Colonic mucosa (tissue), 4 donors: ENCODE measurements at regions not wholly inside any gene's neighbourhood (a gene's known extent, or its start where the extent isn't known, plus 50 kb on each side); places are given as distances from the start of the nearest gene placed in this dataset.

Experiments used
- DNase-seq: peaks from one replicate; pipeline ENCODE4 v3.0.0-alpha.2; 2020
- H3K27ac ChIP-seq: fragments of 200-600 bp; one replicate; pipeline ENCODE4 v1.8.0; 2021
- H3K27me3 ChIP-seq: fragments of 200-600 bp; one replicate; pipeline ENCODE4 v1.8.0; 2021
- H3K36me3 ChIP-seq: fragments of 200-600 bp; one replicate; pipeline ENCODE4 v1.8.0; 2021
- H3K4me1 ChIP-seq: fragments of 200-600 bp; one replicate; pipeline ENCODE4 v1.8.0; 2021; ENCODE audit warnings: mild to moderate bottlenecking
- H3K4me3 ChIP-seq: fragments of 200-600 bp; one replicate; pipeline ENCODE4 v1.8.0; 2021
- H3K9ac ChIP-seq, 2 donors: one replicate each; pipeline ENCODE4 v1.7.0; 2013; ENCODE audit warnings: control low read depth in 2 of 2, low read depth in 2 of 2, low read length in 2 of 2
- H3K9me3 ChIP-seq: fragments of 200-600 bp; one replicate; pipeline ENCODE4 v1.8.0; 2021
- intact Hi-C: fragments of 100-400 bp; cut with DNase I; formaldehyde crosslinking; loops from one replicate; pipeline ENCODE4 v1.14.1; 2022
- TF ChIP-seq, protein P1 (sequence below): fragments of 200-600 bp; IDR thresholded peaks from one replicate; pipeline ENCODE4 v1.8.0; 2022; ENCODE audit warnings: antibody characterized with exemption, mild to moderate bottlenecking
- donor health status: healthy.
- donor health status: DM: no; HTN: no; CAD: no.
- donor health status: DM: no; HTN: no; CAD: no.

DNA sequence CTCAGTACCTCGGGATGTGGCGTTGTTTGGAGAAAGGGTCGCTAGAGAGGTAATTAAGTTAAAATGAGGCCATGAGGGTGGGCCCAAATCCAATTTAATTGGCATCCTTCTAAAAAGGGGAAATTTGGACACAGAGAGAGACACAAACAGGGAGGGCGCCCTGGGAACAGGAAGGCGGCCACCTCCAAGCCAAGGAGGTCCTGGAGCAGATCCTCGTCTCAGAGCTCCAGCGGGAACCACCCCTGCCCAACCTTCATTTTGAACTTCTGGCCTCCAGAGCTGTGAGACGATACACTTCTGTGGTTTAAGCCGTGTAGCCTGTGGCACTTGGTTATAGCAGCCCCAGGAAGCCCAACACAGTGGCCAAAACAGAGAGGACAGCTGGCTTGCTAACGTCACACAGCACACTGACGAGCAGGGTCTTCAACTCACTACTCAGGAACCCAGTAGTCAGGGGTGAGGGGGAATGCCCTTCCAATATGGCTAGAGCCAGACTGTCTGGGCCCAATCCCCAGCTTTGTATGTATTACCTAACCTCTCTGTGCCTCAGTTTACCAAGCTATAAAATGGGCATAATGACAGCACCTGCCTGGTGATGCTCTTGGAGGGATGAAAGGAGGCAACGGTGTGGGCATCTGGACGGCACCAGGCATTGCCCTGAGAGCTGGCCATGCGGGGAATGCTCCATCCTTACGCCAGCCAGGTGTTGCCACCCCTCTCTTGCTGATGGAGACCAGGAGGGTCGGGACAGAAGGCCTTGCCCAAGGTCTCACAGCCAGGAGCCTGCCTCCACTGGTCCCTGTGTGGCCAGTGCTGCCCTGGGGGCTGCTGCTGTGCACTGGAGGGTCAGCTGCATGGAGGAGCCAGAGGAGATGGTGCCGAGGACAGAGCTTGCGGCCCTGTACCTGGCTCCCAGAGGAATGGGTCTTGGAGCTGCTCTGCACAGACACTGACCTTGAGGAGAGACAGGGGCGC is 53.3 kb upstream of the LINC01488 start:
- no peak overlapping the region for H3K27ac ChIP-seq
- intact Hi-C loops = no loop called here
- no peaks in the 10 kb centered on the region for H3K36me3 ChIP-seq
- no peak for DNase-seq
- H3K9me3 ChIP-seq = no peaks in the 10 kb centered on the region
- TF ChIP-seq, protein P1, sequence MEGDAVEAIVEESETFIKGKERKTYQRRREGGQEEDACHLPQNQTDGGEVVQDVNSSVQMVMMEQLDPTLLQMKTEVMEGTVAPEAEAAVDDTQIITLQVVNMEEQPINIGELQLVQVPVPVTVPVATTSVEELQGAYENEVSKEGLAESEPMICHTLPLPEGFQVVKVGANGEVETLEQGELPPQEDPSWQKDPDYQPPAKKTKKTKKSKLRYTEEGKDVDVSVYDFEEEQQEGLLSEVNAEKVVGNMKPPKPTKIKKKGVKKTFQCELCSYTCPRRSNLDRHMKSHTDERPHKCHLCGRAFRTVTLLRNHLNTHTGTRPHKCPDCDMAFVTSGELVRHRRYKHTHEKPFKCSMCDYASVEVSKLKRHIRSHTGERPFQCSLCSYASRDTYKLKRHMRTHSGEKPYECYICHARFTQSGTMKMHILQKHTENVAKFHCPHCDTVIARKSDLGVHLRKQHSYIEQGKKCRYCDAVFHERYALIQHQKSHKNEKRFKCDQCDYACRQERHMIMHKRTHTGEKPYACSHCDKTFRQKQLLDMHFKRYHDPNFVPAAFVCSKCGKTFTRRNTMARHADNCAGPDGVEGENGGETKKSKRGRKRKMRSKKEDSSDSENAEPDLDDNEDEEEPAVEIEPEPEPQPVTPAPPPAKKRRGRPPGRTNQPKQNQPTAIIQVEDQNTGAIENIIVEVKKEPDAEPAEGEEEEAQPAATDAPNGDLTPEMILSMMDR = no peak
- no peak overlapping the region for H3K4me3 ChIP-seq
- no peaks in the 10 kb centered on the region for H3K27me3 ChIP-seq
- no peak overlapping the region for H3K9ac ChIP-seq
- H3K4me1 ChIP-seq = no peaks in the 10 kb centered on the region

DNA sequence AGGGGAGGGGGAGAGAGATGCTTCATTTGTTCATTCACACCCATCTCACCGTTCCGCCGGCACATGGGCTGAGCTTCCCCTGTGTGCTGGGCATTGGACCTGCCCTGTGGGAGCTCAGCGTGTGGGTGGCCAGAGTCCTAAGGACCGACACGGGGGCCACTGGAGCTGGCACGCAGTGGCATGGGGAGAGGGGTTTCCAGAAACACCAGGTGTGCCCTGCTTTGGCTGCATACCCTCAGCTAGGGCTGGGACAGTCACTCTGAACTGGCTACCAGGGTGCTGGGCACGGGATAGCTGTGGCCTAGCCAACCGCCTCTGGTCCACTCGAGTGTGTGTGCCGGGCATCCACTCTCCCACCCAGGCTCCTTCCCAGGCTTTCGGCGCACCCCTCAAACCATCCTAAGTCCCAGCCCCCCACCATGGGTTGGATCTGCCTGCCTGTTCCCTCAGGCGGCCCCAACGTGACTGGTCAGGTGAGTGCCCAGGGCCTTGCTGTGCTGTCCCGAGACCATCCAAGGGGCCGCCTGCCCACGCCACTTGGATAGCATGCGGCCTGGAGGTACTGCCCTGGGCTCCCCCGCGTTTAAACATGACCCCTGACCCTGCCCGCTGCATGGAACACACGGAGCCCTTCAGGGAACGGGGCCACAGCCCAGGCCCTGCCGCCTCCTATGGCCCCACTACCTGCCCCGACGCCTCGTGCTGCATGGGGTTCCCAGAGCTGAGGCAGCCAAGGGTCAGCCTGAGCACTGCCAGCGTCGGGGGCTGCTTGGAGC is 51.6 kb upstream of the LINC01488 start:
- DNase-seq = no peak
- H3K27ac ChIP-seq = no peak overlapping the region
- intact Hi-C loops = no loop called here

DNA sequence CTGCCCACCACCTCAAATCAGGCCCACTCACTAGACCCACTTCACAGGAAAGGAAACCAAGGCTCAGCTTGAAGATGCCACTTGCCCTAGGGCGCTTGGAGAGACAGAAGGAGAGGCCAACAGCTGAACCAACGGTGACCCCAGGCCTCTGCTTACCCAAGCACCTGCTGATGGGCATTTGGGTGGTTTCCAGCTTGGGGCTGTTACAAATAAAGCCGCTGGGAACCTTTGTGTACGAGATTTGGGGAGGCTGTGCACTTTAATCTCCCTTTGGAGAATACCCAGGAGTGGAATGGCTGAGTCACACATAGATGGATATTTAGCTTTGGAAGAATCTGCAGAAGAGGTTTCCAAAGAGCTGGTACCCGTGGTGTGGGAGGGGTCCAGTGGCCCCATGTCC is 50.9 kb upstream of the LINC01488 start:
- Histone ChIP-seq H3K27ac (no peak overlapping the region), H3K4me1 (no peaks in the 10 kb centered on the region), H3K9ac (no peak overlapping the region), H3K27me3 (no peaks in the 10 kb centered on the region), H3K36me3 (no peaks in the 10 kb centered on the region), H3K4me3 (no peak overlapping the region), H3K9me3 (no peaks in the 10 kb centered on the region)
- no peak for DNase-seq
- TF ChIP-seq, protein P1 = no peak
- intact Hi-C loops = no loop called here

More for the DNA sequence above, 51.6 kb upstream of the LINC01488 start:
- Histone ChIP-seq H3K27me3 (no peaks in the 10 kb centered on the region), H3K4me3 (no peak overlapping the region), H3K9ac (no peak overlapping the region), H3K4me1 (no peaks in the 10 kb centered on the region), H3K9me3 (no peaks in the 10 kb centered on the region), H3K36me3 (no peaks in the 10 kb centered on the region)
- TF ChIP-seq, protein P1 = no peak

DNA sequence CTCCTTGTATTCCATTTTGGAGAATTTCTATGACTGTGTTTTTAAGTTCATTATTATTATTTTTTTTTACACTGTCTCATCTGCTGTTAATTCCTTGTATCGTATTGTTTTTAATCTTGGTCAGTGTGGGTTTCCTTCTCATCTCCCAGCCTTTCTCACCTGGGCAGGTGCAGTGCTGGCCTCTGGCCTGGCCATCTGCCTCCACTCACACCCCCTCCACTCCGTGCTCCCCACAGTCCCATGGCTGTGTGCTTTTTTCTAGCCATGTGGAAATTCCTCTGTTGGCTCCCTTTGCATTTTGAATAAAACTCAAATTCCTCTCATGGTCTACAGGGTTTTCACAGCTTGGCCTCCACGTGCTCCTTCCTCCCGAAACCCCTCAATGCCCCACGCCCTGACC is 50.3 kb upstream of the LINC01488 start:
- no peak for DNase-seq

More for the DNA sequence above, 50.3 kb upstream of the LINC01488 start:
- intact Hi-C loops = no loop called here
- Histone ChIP-seq H3K4me1 (no peaks in the 10 kb centered on the region), H3K27ac (no peak overlapping the region), H3K4me3 (no peak overlapping the region), H3K27me3 (no peaks in the 10 kb centered on the region), H3K36me3 (no peaks in the 10 kb centered on the region), H3K9me3 (no peaks in the 10 kb centered on the region), H3K9ac (no peak overlapping the region)
- TF ChIP-seq, protein P1 = no peak
